DOHH2 (cell line): ENCODE measurements at regions not wholly inside any gene's neighbourhood (a gene's known extent, or its start where the extent isn't known, plus 50 kb on each side); places are given as distances from the start of the nearest gene placed in this dataset.

ENCODE experiments used
- CTCF ChIP-seq: fragments of 200-600 bp; sonication (generic); IDR thresholded peaks from one replicate; pipeline ENCODE4 v1.5.1; 2014; ENCODE audit warnings: antibody characterized with exemption, mild to moderate bottlenecking, low read depth, low read length; ENCODE audit not compliant: poor library complexity, severe bottlenecking
- EZH2phosphoT487 ChIP-seq: fragments of 200-600 bp; sonication (generic); IDR thresholded peaks from 2 replicates; pipeline ENCODE4 v1.6.1; 2017; ENCODE audit warnings: borderline replicate concordance, mild to moderate bottlenecking, antibody characterized with exemption, low read length, moderate library complexity, mixed read lengths

GRCh38 chr2:158013891-158014290 lies 87.8 kb upstream of the UPP2 start:
- TF ChIP-seq EZH2phosphoT487 (no peak), CTCF (no peak)
